NT2/D1 (cell line): ENCODE measurements at regions not wholly inside any gene's neighbourhood (a gene's known extent, or its start where the extent isn't known, plus 50 kb on each side); places are given as distances from the start of the nearest gene placed in this dataset.

Experiments
- DNase-seq: peaks from one replicate; pipeline ENCODE4 v3.0.0-alpha.2; 2011; ENCODE audit warnings: low read depth, low spot score
- H3K27me3 ChIP-seq: 2 replicates; pipeline ENCODE4 v1.6.0; 2011; ENCODE audit warnings: mild to moderate bottlenecking; ENCODE audit not compliant: insufficient read length, insufficient read depth
- H3K36me3 ChIP-seq: 2 replicates; pipeline ENCODE4 v1.6.1; 2011; ENCODE audit warnings: mild to moderate bottlenecking, low read length, mixed read lengths; ENCODE audit not compliant: insufficient read depth, insufficient read length
- H3K4me1 ChIP-seq: 2 replicates; pipeline ENCODE4 v1.5.1; 2011; ENCODE audit not compliant: insufficient read depth, insufficient read length
- H3K4me3 ChIP-seq: 2 replicates; pipeline ENCODE4 v1.5.1; 2011; ENCODE audit warnings: low read depth; ENCODE audit not compliant: insufficient read length
- H3K9ac ChIP-seq: 2 replicates; pipeline ENCODE4 v1.6.0; 2011; ENCODE audit warnings: low read depth; ENCODE audit not compliant: insufficient read length
- H3K9me3 ChIP-seq: 2 replicates; pipeline ENCODE4 v1.5.1; 2011; ENCODE audit warnings: mild to moderate bottlenecking, low read length; ENCODE audit not compliant: insufficient read depth
- SUZ12 ChIP-seq: IDR thresholded peaks from 2 replicates; pipeline ENCODE4 v1.6.1; 2011; ENCODE audit not compliant: insufficient read length, insufficient read depth; ENCODE audit errors: extremely low read depth
- YY1 ChIP-seq: IDR thresholded peaks from 2 replicates; pipeline ENCODE4 v1.6.1; 2011; ENCODE audit not compliant: insufficient read length, insufficient read depth
- ZNF274 ChIP-seq: IDR thresholded peaks from 2 replicates; pipeline ENCODE4 v1.6.1; 2011; ENCODE audit warnings: mild to moderate bottlenecking, low read depth, low read length

- DNase-seq: no peak
- H3K36me3 ChIP-seq: no peaks in the 10 kb centered on the region
- H3K9me3 ChIP-seq: no peaks in the 10 kb centered on the region
- TF ChIP-seq ZNF274 (no peak), YY1 (no peak), SUZ12 (no peak)
- no peaks in the 10 kb centered on the region for H3K4me1 ChIP-seq
- H3K4me3 ChIP-seq: no peak overlapping the region
- no peak overlapping the region for H3K9ac ChIP-seq
- H3K27me3 ChIP-seq: no peaks in the 10 kb centered on the region
These were observed 457.3 kb downstream of the TBC1D32 start for GRCh38 chr6:120876931-120877330.

DNA sequence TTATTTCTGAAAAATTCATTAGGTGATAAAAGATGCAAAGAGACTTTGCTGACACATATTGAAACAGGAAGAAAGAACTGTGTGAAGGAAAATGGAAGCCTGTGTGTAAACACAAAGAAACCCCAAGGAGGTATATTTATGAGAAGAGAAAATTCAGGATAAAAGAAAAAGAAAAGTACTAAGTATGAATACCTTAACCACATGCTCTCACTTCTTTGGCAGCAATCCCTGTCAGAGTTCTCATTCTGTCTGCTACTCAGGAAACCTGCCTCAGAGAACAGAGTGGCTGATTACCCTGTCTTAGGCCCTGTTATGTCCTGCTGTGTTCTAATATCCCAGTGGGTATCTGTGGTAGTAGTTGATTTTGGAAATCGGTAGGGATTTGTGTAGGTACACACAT, 457.9 kb downstream of the TBC1D32 start:
- Histone ChIP-seq H3K27me3 (no peaks in the 10 kb centered on the region), H3K4me3 (no peak overlapping the region), H3K9ac (no peak overlapping the region), H3K36me3 (no peaks in the 10 kb centered on the region), H3K9me3 (no peaks in the 10 kb centered on the region), H3K4me1 (no peaks in the 10 kb centered on the region)
- TF ChIP-seq YY1 (no peak), ZNF274 (no peak), SUZ12 (no peak)
- DNase-seq: no peak

GRCh38 chr6:120875900-120876299, 458.4 kb downstream of the TBC1D32 start:
- H3K27me3 ChIP-seq: no peaks in the 10 kb centered on the region
- no peak for TF ChIP-seq SUZ12
- no peak for TF ChIP-seq ZNF274
- no peak for TF ChIP-seq YY1
- no peak overlapping the region for H3K9ac ChIP-seq
- H3K36me3 ChIP-seq: no peaks in the 10 kb centered on the region
- no peak overlapping the region for H3K4me3 ChIP-seq
- no peaks in the 10 kb centered on the region for H3K9me3 ChIP-seq
- no peak for DNase-seq
- H3K4me1 ChIP-seq: no peaks in the 10 kb centered on the region

- no peaks in the 10 kb centered on the region for H3K4me1 ChIP-seq
- TF ChIP-seq SUZ12 (no peak), YY1 (no peak), ZNF274 (no peak)
- no peak overlapping the region for H3K9ac ChIP-seq
- DNase-seq: no peak
- no peaks in the 10 kb centered on the region for H3K36me3 ChIP-seq
- no peak overlapping the region for H3K4me3 ChIP-seq
- no peaks in the 10 kb centered on the region for H3K9me3 ChIP-seq
- no peaks in the 10 kb centered on the region for H3K27me3 ChIP-seq
These were observed 459.9 kb downstream of the TBC1D32 start for GRCh38 chr6:120874422-120874821.

DNA sequence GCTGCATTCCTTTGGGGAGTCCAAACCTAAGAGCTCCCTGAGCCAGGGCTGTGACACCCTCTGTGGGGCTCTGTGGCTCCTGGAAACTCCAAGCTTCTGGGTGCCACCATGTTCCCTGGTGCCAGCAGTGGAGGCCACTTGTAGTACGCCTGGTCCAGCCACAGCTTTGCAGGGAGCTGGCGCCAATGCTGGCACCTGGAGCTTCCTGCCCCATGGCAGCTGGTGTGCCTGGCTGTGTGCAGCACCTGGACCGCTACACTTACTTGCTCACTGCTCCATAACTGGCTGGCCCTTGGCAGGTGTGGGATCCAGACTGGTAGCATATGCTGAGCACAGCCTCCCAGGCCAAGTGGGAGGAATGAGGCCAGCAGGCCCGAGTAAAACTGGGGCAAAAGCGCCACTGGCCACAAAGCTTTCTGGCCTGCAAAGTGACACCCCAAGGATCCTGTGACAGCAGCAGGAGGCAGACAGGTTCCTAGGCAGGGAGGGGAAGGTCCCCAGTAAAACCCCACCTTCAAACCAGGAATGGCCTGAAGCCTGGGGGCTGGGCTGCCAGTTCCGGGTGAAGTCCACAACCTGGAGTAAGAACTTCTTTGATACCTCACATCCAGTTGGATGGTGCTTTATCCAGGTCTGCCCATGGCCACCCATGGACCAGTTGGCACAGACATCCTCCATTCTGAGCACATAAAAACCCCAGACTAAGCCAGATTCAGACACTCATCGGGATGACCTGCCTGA, 461.0 kb downstream of the TBC1D32 start:
- no peak for DNase-seq

DNA sequence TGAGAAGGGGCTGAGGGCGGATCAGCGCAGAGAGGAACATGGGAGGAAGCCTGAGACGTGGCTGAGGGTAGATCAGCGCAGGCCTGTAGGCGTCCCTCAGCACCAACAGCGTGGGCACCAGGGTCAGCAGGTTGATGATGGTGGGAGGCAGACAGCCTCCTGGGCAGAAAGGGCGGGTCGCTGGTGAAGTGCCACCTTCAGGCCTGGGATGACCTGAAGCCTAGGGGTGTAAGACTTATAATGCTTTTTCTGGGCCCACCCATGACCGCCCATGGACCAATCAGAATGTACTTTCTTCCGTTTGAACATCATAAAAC, 462.1 kb downstream of the TBC1D32 start:
- no peak for TF ChIP-seq ZNF274
- no peak for TF ChIP-seq SUZ12
- no peak for TF ChIP-seq YY1
- H3K9me3 ChIP-seq: no peaks in the 10 kb centered on the region
- H3K4me1 ChIP-seq: no peaks in the 10 kb centered on the region
- H3K4me3 ChIP-seq: no peak overlapping the region
- no peaks in the 10 kb centered on the region for H3K36me3 ChIP-seq
- no peak for DNase-seq
- no peak overlapping the region for H3K9ac ChIP-seq
- H3K27me3 ChIP-seq: no peaks in the 10 kb centered on the region

More for the DNA sequence above, 461.0 kb downstream of the TBC1D32 start:
- Histone ChIP-seq H3K4me3 (no peak overlapping the region), H3K9me3 (no peaks in the 10 kb centered on the region), H3K27me3 (no peaks in the 10 kb centered on the region), H3K9ac (no peak overlapping the region), H3K4me1 (no peaks in the 10 kb centered on the region), H3K36me3 (no peaks in the 10 kb centered on the region)
- TF ChIP-seq ZNF274: no peak

DNA sequence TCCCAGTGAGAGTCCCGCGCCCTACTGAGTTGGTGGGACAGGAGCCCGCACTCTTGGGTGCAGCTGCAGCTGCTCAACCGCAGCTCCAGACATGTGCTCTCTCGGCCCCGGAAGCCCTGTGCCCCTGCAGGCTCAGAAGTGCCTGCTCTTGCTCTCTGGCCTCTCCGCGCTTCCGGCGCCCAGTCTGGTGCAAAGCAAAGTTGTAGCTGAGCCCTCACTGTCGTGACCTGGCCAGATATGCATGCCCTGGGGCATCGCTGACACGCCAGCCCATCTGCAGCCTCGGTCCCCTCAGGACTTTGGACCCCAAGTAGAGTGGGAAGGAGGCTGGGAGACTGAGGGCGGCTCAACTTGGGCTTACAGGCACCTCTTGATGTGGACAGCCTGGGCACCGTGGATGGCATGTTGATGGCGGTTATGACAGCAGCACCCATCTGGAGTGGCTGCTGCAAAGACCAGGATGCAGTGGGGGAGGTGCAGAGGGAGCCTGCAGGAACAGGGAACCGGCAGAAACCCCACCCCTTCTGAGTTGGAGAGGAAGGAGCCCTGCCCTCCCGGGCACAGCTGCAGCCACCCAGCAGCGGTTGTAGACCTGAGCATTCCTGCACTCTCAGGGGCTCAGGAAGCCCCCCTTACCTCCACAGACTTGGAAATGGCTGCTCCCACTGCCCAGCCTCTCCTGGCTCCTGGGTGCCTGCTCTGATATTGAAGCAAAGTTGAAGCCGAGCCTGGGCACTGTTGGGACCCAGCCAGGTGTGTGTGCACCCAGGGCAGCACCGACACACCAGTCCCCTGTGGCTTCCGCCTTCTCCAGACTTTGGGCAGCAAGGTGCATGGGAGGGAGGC, 462.6 kb downstream of the TBC1D32 start:
- no peaks in the 10 kb centered on the region for H3K36me3 ChIP-seq
- no peaks in the 10 kb centered on the region for H3K27me3 ChIP-seq
- no peak for TF ChIP-seq YY1
- no peak for TF ChIP-seq SUZ12
- TF ChIP-seq ZNF274: no peak
- H3K4me3 ChIP-seq: no peak overlapping the region
- no peak overlapping the region for H3K9ac ChIP-seq
- no peak for DNase-seq
- H3K4me1 ChIP-seq: no peaks in the 10 kb centered on the region
- no peaks in the 10 kb centered on the region for H3K9me3 ChIP-seq
